ENCODE measurements at regions not wholly inside any gene's neighbourhood (a gene's known extent, or its start where the extent isn't known, plus 50 kb on each side); places are given as distances from the start of the nearest gene placed in this dataset.
"Not testable (repeated sequence)": the region's sequence is repeated elsewhere in the genome, so short reads cannot be mapped to it uniquely, and the experiment has no call there.

- TF ChIP-seq POLR2A, CTCF (IDR thresholded peaks at IDR 0.05): not testable (repeated sequence)
Observed at GRCh38 chr7:159286487-159286886, 141.8 kb upstream of the VIPR2 start.
